Osteocyte (in vitro differentiated cells): ENCODE measurements at regions not wholly inside any gene's neighbourhood (a gene's known extent, or its start where the extent isn't known, plus 50 kb on each side); places are given as distances from the start of the nearest gene placed in this dataset.
"Not testable (repeated sequence)": the region's sequence is repeated elsewhere in the genome, so short reads cannot be mapped to it uniquely, and the experiment has no call there.

Experiments
- DNase-seq: peaks from one replicate; pipeline ENCODE4 v3.0.0; 2021; ENCODE audit warnings: mixed read lengths; ENCODE audit not compliant: unreplicated experiment; ENCODE audit errors: extremely low spot score
- H3K27ac Mint-ChIP-seq: one replicate; pipeline ENCODE4 v1.8.0; 2021; ENCODE audit warnings: mild to moderate bottlenecking, mixed read lengths; ENCODE audit not compliant: unreplicated experiment
- H3K27me3 Mint-ChIP-seq: one replicate; pipeline ENCODE4 v1.8.0; 2021; ENCODE audit warnings: mixed read lengths; ENCODE audit not compliant: unreplicated experiment
- H3K36me3 Mint-ChIP-seq: one replicate; pipeline ENCODE4 v1.8.0; 2021; ENCODE audit warnings: mixed read lengths; ENCODE audit not compliant: unreplicated experiment
- H3K4me1 Mint-ChIP-seq: one replicate; pipeline ENCODE4 v1.8.0; 2021; ENCODE audit warnings: mixed read lengths; ENCODE audit not compliant: unreplicated experiment
- H3K4me3 Mint-ChIP-seq: one replicate; pipeline ENCODE4 v1.8.0; 2021; ENCODE audit warnings: mild to moderate bottlenecking, moderate library complexity, mixed read lengths; ENCODE audit not compliant: unreplicated experiment
- H3K9me3 Mint-ChIP-seq: one replicate; pipeline ENCODE4 v1.8.0; 2021; ENCODE audit warnings: mixed read lengths; ENCODE audit not compliant: unreplicated experiment
- TF ChIP-seq, protein P1 (sequence below): fragments of 200-600 bp; sonication (generic); IDR thresholded peaks from 2 replicates; pipeline ENCODE4 v1.5.0; 2021; ENCODE audit warnings: antibody characterized with exemption, mild to moderate bottlenecking, moderate library complexity

DNA sequence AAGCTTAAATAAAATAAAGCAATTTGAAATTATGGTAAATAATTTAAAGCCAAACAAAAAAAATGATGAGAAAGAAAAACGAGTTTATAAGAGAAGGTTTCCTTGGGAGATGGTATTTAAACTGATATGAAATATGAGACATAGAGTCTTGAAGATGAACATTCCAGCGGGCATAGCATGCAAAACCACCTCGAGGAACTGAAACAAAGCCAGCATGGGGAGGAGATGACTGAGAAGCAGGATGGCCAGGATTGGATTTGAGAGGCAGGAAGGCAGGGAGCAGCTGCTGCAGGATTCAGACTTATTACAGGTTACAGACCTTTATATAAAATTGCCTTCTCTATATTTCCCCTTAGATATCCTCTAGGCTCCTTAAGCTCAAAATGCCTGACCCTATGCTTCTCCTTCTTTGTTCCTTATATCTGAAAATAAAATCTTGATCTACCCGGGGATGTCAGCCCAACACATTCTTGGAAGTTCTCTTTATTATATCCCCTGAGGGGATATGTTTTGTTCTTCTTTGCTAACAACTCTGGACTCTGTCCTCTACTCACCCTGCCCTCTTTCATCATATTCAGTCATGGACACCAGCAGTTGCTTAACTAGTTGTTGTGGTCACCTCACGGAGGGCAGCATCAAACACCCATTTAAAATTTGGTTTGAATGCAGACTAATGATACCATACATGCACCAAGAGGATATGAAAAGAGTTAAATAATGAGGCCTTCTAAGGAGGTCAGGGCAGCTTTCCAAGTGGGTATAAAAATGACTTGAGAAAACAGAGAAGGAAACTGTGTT is 719.1 kb upstream of the B3GALT2 start:
- Mint-ChIP-seq H3K9me3 (no peaks in the 10 kb centered on the region), H3K36me3 (no peaks in the 10 kb centered on the region), H3K4me3 (no peak overlapping the region), H3K4me1 (peaks cover 13% of the 10 kb centered on the region), H3K27ac (peak overlapping the region; percentile 29), H3K27me3 (no peaks in the 10 kb centered on the region)
- DNase-seq: no peak
- TF ChIP-seq, protein P1, sequence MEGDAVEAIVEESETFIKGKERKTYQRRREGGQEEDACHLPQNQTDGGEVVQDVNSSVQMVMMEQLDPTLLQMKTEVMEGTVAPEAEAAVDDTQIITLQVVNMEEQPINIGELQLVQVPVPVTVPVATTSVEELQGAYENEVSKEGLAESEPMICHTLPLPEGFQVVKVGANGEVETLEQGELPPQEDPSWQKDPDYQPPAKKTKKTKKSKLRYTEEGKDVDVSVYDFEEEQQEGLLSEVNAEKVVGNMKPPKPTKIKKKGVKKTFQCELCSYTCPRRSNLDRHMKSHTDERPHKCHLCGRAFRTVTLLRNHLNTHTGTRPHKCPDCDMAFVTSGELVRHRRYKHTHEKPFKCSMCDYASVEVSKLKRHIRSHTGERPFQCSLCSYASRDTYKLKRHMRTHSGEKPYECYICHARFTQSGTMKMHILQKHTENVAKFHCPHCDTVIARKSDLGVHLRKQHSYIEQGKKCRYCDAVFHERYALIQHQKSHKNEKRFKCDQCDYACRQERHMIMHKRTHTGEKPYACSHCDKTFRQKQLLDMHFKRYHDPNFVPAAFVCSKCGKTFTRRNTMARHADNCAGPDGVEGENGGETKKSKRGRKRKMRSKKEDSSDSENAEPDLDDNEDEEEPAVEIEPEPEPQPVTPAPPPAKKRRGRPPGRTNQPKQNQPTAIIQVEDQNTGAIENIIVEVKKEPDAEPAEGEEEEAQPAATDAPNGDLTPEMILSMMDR: no peak

DNA sequence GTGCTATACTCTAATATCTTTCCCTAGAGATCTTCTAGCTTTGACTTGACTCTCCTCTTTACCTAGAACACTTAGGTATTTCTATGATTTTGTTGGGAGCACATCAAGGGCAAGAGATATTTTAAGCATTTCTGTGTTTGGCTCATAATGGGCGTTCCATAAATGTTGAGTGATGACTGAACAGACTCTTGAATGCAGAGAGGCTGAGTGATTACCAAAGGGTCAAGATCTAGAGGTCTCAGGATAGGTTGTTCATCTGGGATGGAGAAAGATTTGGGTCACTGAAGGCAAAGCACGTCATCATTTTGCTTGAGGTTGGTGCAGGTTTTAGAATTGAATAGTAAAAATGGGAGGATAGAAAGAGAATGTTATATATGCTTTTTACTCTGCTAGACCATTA is 705.4 kb upstream of the B3GALT2 start:
- Mint-ChIP-seq H3K27me3 (no peaks in the 10 kb centered on the region), H3K9me3 (peaks cover 10% of the 10 kb centered on the region), H3K27ac (no peak overlapping the region), H3K36me3 (peaks cover 2% of the 10 kb centered on the region), H3K4me1 (no peaks in the 10 kb centered on the region), H3K4me3 (no peak overlapping the region)
- DNase-seq: no peak
- TF ChIP-seq, protein P1: no peak

DNA sequence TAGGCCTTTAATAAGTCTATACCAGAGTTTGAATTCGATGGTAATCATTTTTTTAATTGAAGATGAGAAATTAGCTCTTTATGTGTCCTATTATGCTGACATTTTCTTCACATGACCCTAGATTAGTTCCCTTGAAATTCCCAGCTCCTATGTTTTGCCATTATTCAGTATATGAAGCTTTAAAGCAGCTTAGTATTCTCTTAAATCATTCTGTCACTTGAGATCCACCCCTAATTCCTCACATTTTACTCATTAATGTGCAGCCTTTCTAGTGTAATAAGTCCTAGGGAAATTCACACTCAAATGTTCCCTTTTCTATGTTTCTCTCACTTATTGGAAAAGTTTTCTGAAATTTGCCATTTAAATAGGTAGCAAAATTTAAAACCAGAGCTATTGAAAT is 704.5 kb upstream of the B3GALT2 start:
- TF ChIP-seq, protein P1: no peak
- Mint-ChIP-seq H3K9me3 (peaks cover 10% of the 10 kb centered on the region), H3K27ac (no peak overlapping the region), H3K36me3 (peaks cover 2% of the 10 kb centered on the region), H3K27me3 (no peaks in the 10 kb centered on the region), H3K4me1 (no peaks in the 10 kb centered on the region), H3K4me3 (no peak overlapping the region)
- DNase-seq: no peak

DNA sequence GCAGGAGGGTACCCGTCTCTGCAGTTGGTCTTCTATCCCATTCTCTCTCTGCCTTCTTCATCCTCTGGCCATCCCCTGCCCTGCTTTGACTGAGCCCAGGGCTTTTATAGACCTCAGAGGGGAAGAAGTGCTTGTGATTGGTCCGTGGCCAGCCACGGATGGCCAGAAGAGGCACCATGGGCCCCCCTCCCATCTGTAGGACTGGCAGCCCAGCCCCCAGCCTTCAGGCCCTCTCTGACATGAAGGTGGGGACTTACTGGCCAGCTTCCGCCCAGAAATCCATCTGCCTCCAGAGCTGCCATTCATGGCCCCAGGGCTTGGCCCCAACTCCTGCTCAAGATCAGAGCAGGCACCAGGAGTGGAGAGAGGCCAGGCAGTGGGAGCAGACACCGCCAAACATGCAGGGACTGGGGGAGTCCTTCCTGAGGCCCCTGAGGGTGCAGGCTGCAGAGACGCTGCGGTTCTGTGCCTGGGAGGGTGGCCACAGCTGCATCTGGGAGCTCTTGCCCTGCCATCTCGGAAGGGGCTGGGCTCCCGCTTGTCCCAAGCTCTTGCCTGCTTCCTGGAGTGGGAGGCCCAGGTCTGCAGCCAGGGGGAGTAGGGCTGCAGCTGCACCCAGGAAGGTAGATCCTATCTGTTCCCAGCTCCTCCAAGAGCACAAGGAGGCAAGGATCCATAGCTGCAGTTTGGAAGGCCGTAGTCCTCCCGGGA is 698.6 kb upstream of the B3GALT2 start:
- Mint-ChIP-seq H3K27me3 (no peaks in the 10 kb centered on the region), H3K27ac (no peak overlapping the region), H3K36me3 (peaks cover 2% of the 10 kb centered on the region), H3K4me3 (no peak overlapping the region), H3K4me1 (no peaks in the 10 kb centered on the region), H3K9me3 (peaks cover 10% of the 10 kb centered on the region)
- TF ChIP-seq, protein P1: no peak
- DNase-seq: no peak

DNA sequence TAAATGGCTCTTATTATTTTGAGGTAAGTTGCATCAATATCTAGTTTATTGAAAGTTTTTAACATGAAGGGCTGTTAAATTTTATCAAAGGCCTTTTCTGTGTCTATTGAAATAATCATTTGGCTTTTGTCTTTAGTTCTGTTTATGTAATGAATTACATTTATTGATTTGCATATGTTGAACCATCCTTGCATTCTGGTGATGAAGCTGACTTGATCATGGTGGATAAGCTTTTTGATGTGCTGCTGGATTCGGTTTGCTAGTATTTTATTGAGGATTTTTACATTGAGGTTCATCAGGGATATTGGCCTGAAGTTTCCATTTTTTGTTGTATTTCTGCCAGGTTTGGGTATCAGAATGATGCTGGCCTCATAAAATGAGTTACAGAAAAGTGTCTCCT is 691.5 kb upstream of the B3GALT2 start:
- not testable (repeated sequence) for H3K27me3 Mint-ChIP-seq, H3K4me1 Mint-ChIP-seq, H3K4me3 Mint-ChIP-seq, H3K27ac Mint-ChIP-seq, DNase-seq, H3K36me3 Mint-ChIP-seq
- peaks cover 25% of the 10 kb centered on the region for H3K9me3 Mint-ChIP-seq
